Astrocyte (in vitro differentiated cells and primary cell): ENCODE measurements at regions not wholly inside any gene's neighbourhood (a gene's known extent, or its start where the extent isn't known, plus 50 kb on each side); places are given as distances from the start of the nearest gene placed in this dataset.

Experiments used
- CTCF ChIP-seq: IDR thresholded peaks from 2 replicates; pipeline ENCODE4 v1.5.1; 2011; ENCODE audit warnings: low read depth, mild to moderate bottlenecking, inconsistent platforms, low read length, moderate library complexity; ENCODE audit not compliant: insufficient read depth
- EZH2 ChIP-seq: IDR thresholded peaks from 2 replicates; pipeline ENCODE4 v1.6.1; 2012; ENCODE audit warnings: mild to moderate bottlenecking, low read length, inconsistent platforms; ENCODE audit not compliant: insufficient read depth

GRCh38 chr6:137654365-137654981 is 160.3 kb upstream of the OLIG3 start:
- TF ChIP-seq CTCF (no peak), EZH2 (no peak)
